ENCODE measurements at regions not wholly inside any gene's neighbourhood (a gene's known extent, or its start where the extent isn't known, plus 50 kb on each side); places are given as distances from the start of the nearest gene placed in this dataset.

- intact Hi-C loops (cut with micrococcal nuclease) = no loop called here
- H3K9me3 ChIP-seq (ENCODE audit: control insufficient read depth in 2 of 3, low read length in 3 of 3) = no peaks in the 10 kb centered on the region
- Mint-ChIP-seq H3K36me3 (no peaks in the 10 kb centered on the region), H3K27me3 (no peaks in the 10 kb centered on the region), H3K9me3 (peaks cover 0 to 10% (median 5%) of the 10 kb centered on the region in 11 donors), H3K4me1 (no peaks in the 10 kb centered on the region), H3K4me3 (no peak overlapping the region), H3K27ac (no peak overlapping the region)
- DNase-seq = no peak
- H3K4me3 ChIP-seq (ENCODE audit: low read length) = no peak overlapping the region
- no peak overlapping the region for H3K27ac ChIP-seq (ENCODE audit: low read depth, low read length)
- no peaks in the 10 kb centered on the region for H3K4me1 ChIP-seq (ENCODE audit: control insufficient read depth in 2 of 2, insufficient read depth in 2 of 2, low read length in 2 of 2)
- ChIA-PET POLR2A (no interaction called here), CTCF (no interaction called here)
- no peaks in the 10 kb centered on the region for H3K36me3 ChIP-seq (ENCODE audit: control insufficient read depth in 2 of 3, insufficient read depth in 3 of 3, low read length in 3 of 3)
- H3K27me3 ChIP-seq (ENCODE audit: control insufficient read depth in 2 of 2, insufficient read depth in 2 of 2, low read length in 2 of 2) = no peaks in the 10 kb centered on the region
- ATAC-seq = no peak
Observed at GRCh38 chr3:21835264-21835663, 84.3 kb upstream of the ZNF385D start.

DNA sequence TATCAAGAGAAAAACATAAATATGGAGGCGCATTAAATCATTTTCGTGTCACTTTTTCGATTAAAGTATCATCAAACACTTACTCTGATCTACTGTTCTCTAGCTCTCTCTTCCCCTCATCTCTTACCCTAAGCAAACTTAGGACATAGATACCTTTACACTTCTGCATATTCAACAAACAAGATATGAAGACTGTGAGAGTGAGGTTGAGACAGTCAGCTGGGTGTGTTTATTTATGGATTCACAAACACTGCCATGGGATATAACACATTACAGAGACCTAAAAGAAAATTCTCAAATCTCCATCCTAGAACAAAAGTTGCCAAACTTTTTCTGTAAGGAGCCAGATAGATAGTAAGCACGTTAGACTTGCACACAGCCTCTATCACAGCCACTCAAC lies 85.2 kb upstream of the ZNF385D start:
- ATAC-seq = no peak
- H3K27ac ChIP-seq (ENCODE audit: low read depth, low read length) = no peak overlapping the region

DNA sequence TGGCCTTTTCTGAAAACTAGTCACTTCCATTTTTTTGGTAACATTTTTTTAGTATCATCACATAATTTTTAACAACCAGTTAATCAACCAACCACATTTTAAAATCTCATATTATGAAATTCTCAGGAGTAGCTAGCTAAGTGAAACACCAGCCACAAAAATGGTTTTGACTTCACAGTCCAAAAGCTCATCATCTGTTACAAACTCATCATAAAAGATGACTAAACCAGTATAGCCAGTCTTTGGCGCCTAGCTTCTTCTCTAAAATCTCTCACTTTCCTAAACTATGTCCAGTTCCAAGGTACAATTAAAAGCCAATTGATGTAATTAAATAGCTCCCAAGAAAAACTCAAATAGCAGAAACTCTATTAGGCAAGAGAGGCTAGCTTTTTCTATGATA lies 88.2 kb upstream of the ZNF385D start:
- ChIA-PET CTCF (no interaction called here), POLR2A (no interaction called here)
- DNase-seq (no peak), ATAC-seq (no peak)
- Mint-ChIP-seq H3K4me3 (no peak overlapping the region), H3K9me3 (peaks cover 0 to 19% (median 5%) of the 10 kb centered on the region in 11 donors), H3K4me1 (no peaks in the 10 kb centered on the region), H3K36me3 (no peaks in the 10 kb centered on the region), H3K27ac (no peak overlapping the region), H3K27me3 (no peaks in the 10 kb centered on the region)
- no peaks in the 10 kb centered on the region for H3K4me1 ChIP-seq (ENCODE audit: control insufficient read depth in 2 of 2, insufficient read depth in 2 of 2, low read length in 2 of 2)
- no peaks in the 10 kb centered on the region for H3K27me3 ChIP-seq (ENCODE audit: control insufficient read depth in 2 of 2, insufficient read depth in 2 of 2, low read length in 2 of 2)
- intact Hi-C loops (cut with micrococcal nuclease) = no loop called here
- no peaks in the 10 kb centered on the region for H3K36me3 ChIP-seq (ENCODE audit: control insufficient read depth in 2 of 3, insufficient read depth in 3 of 3, low read length in 3 of 3)
- no peaks in the 10 kb centered on the region for H3K9me3 ChIP-seq (ENCODE audit: control insufficient read depth in 2 of 3, low read length in 3 of 3)
- no peak overlapping the region for H3K27ac ChIP-seq (ENCODE audit: low read depth, low read length)
- no peak overlapping the region for H3K4me3 ChIP-seq (ENCODE audit: low read length)

More for the DNA sequence above, 85.2 kb upstream of the ZNF385D start:
- no peak for DNase-seq
- Mint-ChIP-seq H3K27ac (no peak overlapping the region), H3K27me3 (no peaks in the 10 kb centered on the region), H3K4me3 (no peak overlapping the region), H3K36me3 (no peaks in the 10 kb centered on the region), H3K4me1 (no peaks in the 10 kb centered on the region), H3K9me3 (peaks cover 0 to 15% (median 5%) of the 10 kb centered on the region in 11 donors)
- ChIA-PET CTCF (no interaction called here), POLR2A (no interaction called here)
- Histone ChIP-seq H3K4me3 (ENCODE audit: low read length) (no peak overlapping the region), H3K4me1 (ENCODE audit: control insufficient read depth in 2 of 2, insufficient read depth in 2 of 2, low read length in 2 of 2) (no peaks in the 10 kb centered on the region), H3K36me3 (ENCODE audit: control insufficient read depth in 2 of 3, insufficient read depth in 3 of 3, low read length in 3 of 3) (no peaks in the 10 kb centered on the region), H3K27me3 (ENCODE audit: control insufficient read depth in 2 of 2, insufficient read depth in 2 of 2, low read length in 2 of 2) (no peaks in the 10 kb centered on the region), H3K9me3 (ENCODE audit: control insufficient read depth in 2 of 3, low read length in 3 of 3) (no peaks in the 10 kb centered on the region)
- intact Hi-C loops (cut with micrococcal nuclease) = no loop called here

DNA sequence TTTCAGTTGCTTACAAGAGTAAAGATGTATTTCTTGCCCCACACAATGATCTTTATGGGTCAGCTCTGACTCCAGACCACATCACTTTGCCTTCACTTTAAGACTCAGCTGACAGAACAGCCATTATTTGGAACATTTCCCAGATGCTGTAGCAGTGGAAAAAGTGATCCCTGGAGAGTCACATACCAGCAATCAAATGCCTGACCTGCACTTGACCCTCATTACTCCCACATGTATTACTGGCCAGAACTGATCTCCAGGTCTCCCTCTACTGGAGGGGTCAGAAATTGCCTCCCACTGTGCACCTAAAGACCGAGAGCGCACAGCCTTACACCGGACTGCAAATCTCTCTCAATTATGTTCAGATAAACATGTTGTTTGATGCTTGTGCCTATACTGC lies 88.6 kb upstream of the ZNF385D start:
- Mint-ChIP-seq H3K27ac (no peak overlapping the region), H3K4me1 (no peaks in the 10 kb centered on the region), H3K4me3 (no peak overlapping the region), H3K36me3 (no peaks in the 10 kb centered on the region), H3K27me3 (no peaks in the 10 kb centered on the region), H3K9me3 (peaks cover 0 to 19% (median 5%) of the 10 kb centered on the region in 11 donors)
- H3K4me1 ChIP-seq (ENCODE audit: control insufficient read depth in 2 of 2, insufficient read depth in 2 of 2, low read length in 2 of 2) = no peaks in the 10 kb centered on the region
- H3K27me3 ChIP-seq (ENCODE audit: control insufficient read depth in 2 of 2, insufficient read depth in 2 of 2, low read length in 2 of 2) = no peaks in the 10 kb centered on the region
- no peaks in the 10 kb centered on the region for H3K36me3 ChIP-seq (ENCODE audit: control insufficient read depth in 2 of 3, insufficient read depth in 3 of 3, low read length in 3 of 3)
- ChIA-PET POLR2A (no interaction called here), CTCF (no interaction called here)
- H3K4me3 ChIP-seq (ENCODE audit: low read length) = no peak overlapping the region
- ATAC-seq (no peak), DNase-seq (no peak)
- H3K27ac ChIP-seq (ENCODE audit: low read depth, low read length) = no peak overlapping the region
- intact Hi-C loops (cut with micrococcal nuclease) = no loop called here
- H3K9me3 ChIP-seq (ENCODE audit: control insufficient read depth in 2 of 3, low read length in 3 of 3) = no peaks in the 10 kb centered on the region

GRCh38 chr3:21847005-21847404 lies 96.0 kb upstream of the ZNF385D start:
- Histone ChIP-seq H3K27me3 (ENCODE audit: control insufficient read depth in 2 of 2, insufficient read depth in 2 of 2, low read length in 2 of 2) (no peaks in the 10 kb centered on the region), H3K36me3 (ENCODE audit: control insufficient read depth in 2 of 3, insufficient read depth in 3 of 3, low read length in 3 of 3) (no peaks in the 10 kb centered on the region), H3K27ac (ENCODE audit: low read depth, low read length) (no peak overlapping the region), H3K4me1 (ENCODE audit: control insufficient read depth in 2 of 2, insufficient read depth in 2 of 2, low read length in 2 of 2) (no peaks in the 10 kb centered on the region), H3K9me3 (ENCODE audit: control insufficient read depth in 2 of 3, low read length in 3 of 3) (no peaks in the 10 kb centered on the region), H3K4me3 (ENCODE audit: low read length) (no peak overlapping the region)
- POLR2A ChIA-PET = no interaction called here
- Mint-ChIP-seq H3K4me3 (no peak overlapping the region), H3K9me3 (peaks cover 0 to 12% (median 0%) of the 10 kb centered on the region in 11 donors), H3K4me1 (no peaks in the 10 kb centered on the region), H3K36me3 (no peaks in the 10 kb centered on the region), H3K27ac (no peak overlapping the region), H3K27me3 (no peaks in the 10 kb centered on the region)
- ATAC-seq = no peak
- intact Hi-C loops (cut with micrococcal nuclease) = no loop called here
- CTCF ChIA-PET = interaction anchor here (0.5 kb wide), 1 partner anchor 276 kb away, joined by 3 read pairs; no protein-coding TSS in a partner anchor
- DNase-seq = no peak

GRCh38 chr3:21859124-21860081 lies 108.4 kb upstream of the ZNF385D start:
- intact Hi-C loops (cut with micrococcal nuclease) = no loop called here
- no peak for ATAC-seq
- H3K27ac ChIP-seq (ENCODE audit: low read depth, low read length) = no peak overlapping the region
- no peaks in the 10 kb centered on the region for H3K4me1 ChIP-seq (ENCODE audit: control insufficient read depth in 2 of 2, insufficient read depth in 2 of 2, low read length in 2 of 2)
- no peaks in the 10 kb centered on the region for H3K27me3 ChIP-seq (ENCODE audit: control insufficient read depth in 2 of 2, insufficient read depth in 2 of 2, low read length in 2 of 2)
- H3K9me3 Mint-ChIP-seq = peaks cover 0 to 20% (median 5%) of the 10 kb centered on the region in 11 donors
- H3K4me3 ChIP-seq (ENCODE audit: low read length) = no peak overlapping the region
- no peaks in the 10 kb centered on the region for H3K9me3 ChIP-seq (ENCODE audit: control insufficient read depth in 2 of 3, low read length in 3 of 3)
- no peaks in the 10 kb centered on the region for H3K36me3 ChIP-seq (ENCODE audit: control insufficient read depth in 2 of 3, insufficient read depth in 3 of 3, low read length in 3 of 3)
- no peaks in the 10 kb centered on the region for H3K4me1 Mint-ChIP-seq
- ChIA-PET POLR2A (no interaction called here), CTCF (no interaction called here)
- H3K27me3 Mint-ChIP-seq = no peaks in the 10 kb centered on the region
- H3K27ac Mint-ChIP-seq = no peak overlapping the region
- H3K4me3 Mint-ChIP-seq = no peak overlapping the region
- no peak for DNase-seq
- no peaks in the 10 kb centered on the region for H3K36me3 Mint-ChIP-seq

- Mint-ChIP-seq H3K9me3 (peaks cover 0 to 20% (median 5%) of the 10 kb centered on the region in 11 donors), H3K36me3 (no peaks in the 10 kb centered on the region), H3K4me3 (no peak overlapping the region), H3K27ac (no peak overlapping the region), H3K27me3 (no peaks in the 10 kb centered on the region), H3K4me1 (no peaks in the 10 kb centered on the region)
- H3K36me3 ChIP-seq (ENCODE audit: control insufficient read depth in 2 of 3, insufficient read depth in 3 of 3, low read length in 3 of 3) = no peaks in the 10 kb centered on the region
- H3K27me3 ChIP-seq (ENCODE audit: control insufficient read depth in 2 of 2, insufficient read depth in 2 of 2, low read length in 2 of 2) = no peaks in the 10 kb centered on the region
- H3K27ac ChIP-seq (ENCODE audit: low read depth, low read length) = no peak overlapping the region
- CTCF ChIA-PET = no interaction called here
- ATAC-seq (no peak), DNase-seq (no peak)
- no peaks in the 10 kb centered on the region for H3K4me1 ChIP-seq (ENCODE audit: control insufficient read depth in 2 of 2, insufficient read depth in 2 of 2, low read length in 2 of 2)
- H3K9me3 ChIP-seq (ENCODE audit: control insufficient read depth in 2 of 3, low read length in 3 of 3) = no peaks in the 10 kb centered on the region
- POLR2A ChIA-PET = no interaction called here
- no peak overlapping the region for H3K4me3 ChIP-seq (ENCODE audit: low read length)
- intact Hi-C loops (cut with micrococcal nuclease) = no loop called here
Observed at GRCh38 chr3:21860082-21860475, 109.1 kb upstream of the ZNF385D start.

Measured in naive thymus-derived CD4-positive, alpha-beta T cell (primary cell).